ENCODE measurements at regions not wholly inside any gene's neighbourhood (a gene's known extent, or its start where the extent isn't known, plus 50 kb on each side); places are given as distances from the start of the nearest gene placed in this dataset.

DNA sequence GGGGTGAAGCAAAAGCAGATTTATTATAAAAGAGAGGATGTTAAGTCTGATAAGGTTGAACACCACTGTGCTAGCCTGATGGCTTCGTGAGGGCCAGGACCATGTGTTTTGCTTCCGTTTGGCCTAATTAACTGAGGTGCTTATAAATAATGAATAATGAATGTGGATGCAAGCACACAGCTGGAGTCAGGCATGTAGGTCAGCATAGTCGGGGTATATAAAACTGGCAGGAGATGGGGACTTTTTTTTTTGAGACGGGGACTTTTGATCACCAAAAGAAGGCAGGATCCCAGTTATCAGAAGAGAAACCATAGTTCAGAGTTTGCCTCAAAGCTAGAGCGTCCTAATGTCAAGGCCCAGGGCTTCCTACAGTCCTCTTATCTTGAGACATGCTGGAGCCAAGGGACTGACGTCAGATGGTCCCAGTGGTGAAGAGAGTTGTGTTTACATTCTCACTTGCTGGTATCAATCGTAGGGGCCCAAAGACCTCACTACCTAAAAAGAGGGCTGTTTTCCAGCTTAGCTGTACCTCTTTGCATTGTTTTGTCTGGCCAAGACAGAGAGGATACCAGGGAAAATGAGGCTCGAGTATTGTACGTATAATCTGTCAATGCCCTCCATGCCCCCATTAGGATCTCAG is 50.4 kb downstream of the RTL9 start:
- peak; percentile 73 for DNase-seq (ENCODE audit: low spot score)

DNA sequence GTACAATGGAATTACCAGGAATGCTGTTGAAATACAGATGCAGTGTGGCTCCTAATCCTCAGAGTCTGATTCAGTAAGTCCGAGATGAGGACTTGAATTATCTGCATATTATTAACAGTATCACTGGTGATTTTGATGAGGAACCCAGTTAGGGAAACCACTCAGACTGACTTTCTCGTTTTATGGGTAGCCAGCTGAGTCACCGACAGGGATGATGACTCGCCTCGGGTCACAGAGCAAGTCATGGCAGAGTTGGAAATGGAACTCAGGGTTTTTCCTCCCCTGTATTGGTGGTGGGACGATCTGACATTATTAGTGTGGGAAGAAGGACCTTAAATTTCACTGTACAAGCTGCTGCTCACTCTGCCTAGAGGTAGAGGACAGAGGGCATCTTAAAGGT is 51.3 kb downstream of the RTL9 start:
- DNase-seq (ENCODE audit: low spot score), result peak; percentile 74

GRCh38 chrX:110410603-110411002 is 52.0 kb downstream of the RTL9 start:
- peak; percentile 34 for DNase-seq (ENCODE audit: low spot score)

DNA sequence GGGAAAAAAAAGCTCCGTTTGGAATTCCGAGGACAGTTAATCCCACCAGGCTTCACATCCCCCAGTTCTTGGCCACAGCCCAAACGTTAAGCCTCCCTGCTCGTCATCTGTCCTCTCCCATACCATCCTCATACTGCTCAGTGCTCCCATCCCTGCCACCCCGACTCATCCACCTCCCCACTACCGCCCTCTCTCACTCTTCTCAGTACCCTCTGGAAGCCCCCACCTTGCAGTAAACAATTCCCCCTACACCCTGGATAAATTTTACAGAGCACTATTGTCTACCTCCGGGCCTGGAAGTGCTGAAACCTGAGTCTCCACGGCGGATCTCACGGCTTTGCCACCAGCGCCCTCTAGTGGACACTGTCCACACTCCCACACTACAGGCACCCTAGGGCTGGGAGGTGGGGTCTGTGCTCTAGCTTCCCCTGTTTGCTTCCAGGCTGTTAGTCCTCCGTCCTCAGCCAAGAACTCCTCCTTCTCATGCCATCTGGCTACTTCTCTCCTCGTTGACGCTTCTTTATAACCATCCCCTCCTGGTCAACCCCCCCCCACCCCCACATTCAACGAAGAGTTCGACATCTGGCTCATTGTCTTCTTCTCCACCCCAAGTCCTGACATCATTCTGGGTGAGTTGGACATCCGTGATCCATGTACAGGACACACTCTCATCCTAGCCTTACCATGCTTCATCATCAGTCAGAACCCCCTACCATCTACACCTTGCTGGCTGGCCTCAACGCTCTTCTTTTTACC is 54.5 kb downstream of the RTL9 start:
- peak; percentile 82 for DNase-seq (ENCODE audit: low spot score)

DNA sequence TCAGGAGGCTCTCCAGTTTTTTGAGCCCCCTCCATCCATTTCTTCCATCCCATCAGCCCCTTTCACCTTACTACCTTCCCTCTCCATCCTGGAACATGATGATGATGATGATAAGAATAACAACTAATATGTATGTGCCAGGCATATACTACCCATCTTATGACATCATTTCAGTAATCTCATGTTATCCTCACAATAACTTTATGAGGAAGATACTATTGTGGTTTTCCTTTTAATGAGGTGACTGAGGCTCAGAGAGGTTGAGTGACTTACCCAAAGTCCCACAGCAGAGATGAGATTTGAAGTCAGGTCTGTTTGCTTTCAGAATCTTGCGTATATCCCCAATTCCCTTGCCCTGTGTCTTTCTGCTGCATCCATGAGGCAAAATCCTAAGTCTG is 55.1 kb downstream of the RTL9 start:
- DNase-seq (ENCODE audit: low spot score), result no peak

- DNase-seq (ENCODE audit: low spot score), result no peak
These were observed 55.6 kb downstream of the RTL9 start for GRCh38 chrX:110414273-110414672.

DNA sequence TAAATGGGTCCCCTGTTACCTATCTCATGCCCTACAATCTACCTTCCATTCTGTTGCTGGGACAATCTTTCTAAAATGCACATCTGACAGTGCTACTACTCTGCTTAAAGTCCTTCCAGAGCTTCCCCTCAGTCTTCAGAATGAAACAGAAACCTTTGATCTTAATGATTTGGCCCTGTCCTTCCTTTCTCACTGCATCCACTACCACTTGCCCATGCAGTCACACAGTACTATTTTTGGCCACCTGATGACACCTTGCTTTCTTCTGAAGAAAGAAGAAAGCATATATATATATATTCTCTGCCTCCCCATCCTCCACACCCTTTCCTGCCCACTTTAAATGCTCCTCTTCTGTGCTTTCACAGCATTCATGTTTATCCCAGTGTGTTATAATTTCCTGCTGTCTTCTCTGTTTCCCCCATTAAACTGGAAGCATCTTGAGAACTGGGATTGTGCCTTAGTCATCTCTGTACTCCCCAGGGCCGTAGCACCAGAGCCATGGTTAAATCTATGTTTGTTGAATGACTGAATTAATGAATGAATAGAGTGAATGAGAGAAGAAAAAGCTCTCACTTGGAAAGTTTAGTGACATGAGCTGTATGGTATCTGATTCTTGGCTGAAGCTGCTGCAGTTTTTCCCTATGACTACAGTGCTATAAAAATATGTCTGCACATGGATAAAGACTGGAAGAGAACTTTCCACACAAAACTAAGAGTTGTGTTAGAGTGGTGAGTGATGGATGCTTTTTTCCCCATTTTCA is 56.2 kb downstream of the RTL9 start:
- no peak for DNase-seq (ENCODE audit: low spot score)

DNA sequence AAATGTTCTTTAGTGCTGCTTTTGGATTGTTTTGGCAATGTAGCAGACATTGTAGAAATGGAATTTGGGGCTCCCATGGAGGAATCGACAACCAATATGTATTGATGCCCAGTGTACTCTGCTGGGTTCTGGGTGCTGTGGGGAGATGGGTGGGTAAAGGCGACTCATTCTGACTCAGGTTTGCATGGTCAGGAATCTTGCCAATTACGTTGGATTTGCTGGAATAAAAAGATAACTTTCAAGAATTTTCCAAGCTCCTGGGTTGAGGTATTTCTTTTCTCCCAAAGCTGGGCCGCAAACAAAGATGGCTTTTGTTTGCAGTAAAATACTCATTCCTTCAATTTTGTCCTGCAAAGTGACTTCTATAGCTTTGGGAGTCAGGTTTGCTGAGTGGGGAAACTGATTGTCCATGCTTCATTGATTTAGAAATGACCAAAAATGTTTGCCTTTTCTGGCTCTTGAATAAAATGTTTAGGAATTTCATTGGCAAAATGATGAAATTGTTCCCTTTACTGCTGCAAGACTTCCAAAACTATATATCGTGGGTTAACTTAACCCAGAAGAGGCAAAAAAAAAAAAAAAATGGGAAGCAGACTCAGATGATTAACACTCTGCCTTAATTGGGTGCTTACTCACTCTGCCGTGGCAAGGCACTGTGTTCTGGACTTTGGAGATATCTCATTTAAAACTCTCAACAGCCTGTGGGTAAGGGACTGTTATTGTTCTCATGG is 57.0 kb downstream of the RTL9 start:
- DNase-seq (ENCODE audit: low spot score), result peak; percentile 46

GRCh38 chrX:110417128-110417527 is 58.5 kb downstream of the RTL9 start:
- no peak for DNase-seq (ENCODE audit: low spot score)

GRCh38 chrX:110418316-110419235 is 59.9 kb downstream of the RTL9 start:
- DNase-seq (ENCODE audit: low spot score), result peak; percentile 30

DNA sequence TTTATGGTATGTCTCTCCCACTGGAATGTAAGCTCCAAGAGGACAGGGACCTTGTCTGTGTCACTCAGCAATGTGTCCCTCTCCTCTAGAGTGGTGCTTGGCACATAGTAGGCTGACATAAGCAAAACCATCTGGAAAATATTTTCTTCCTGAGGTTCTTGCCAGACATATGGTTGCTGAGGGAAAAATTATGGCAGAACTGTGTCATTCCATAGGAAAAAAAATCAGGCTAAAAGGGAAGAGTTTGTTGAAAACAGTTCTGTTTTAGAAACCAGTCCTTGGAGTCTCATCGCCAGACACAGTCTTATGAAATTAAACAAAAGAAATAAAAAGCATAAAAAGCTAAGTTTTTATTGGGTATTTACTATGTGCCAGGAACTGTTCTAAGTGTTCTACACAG is 60.9 kb downstream of the RTL9 start:
- DNase-seq (ENCODE audit: low spot score), result no peak

GRCh38 chrX:110420771-110421499 is 62.3 kb downstream of the RTL9 start:
- no peak for DNase-seq (ENCODE audit: low spot score)

DNA sequence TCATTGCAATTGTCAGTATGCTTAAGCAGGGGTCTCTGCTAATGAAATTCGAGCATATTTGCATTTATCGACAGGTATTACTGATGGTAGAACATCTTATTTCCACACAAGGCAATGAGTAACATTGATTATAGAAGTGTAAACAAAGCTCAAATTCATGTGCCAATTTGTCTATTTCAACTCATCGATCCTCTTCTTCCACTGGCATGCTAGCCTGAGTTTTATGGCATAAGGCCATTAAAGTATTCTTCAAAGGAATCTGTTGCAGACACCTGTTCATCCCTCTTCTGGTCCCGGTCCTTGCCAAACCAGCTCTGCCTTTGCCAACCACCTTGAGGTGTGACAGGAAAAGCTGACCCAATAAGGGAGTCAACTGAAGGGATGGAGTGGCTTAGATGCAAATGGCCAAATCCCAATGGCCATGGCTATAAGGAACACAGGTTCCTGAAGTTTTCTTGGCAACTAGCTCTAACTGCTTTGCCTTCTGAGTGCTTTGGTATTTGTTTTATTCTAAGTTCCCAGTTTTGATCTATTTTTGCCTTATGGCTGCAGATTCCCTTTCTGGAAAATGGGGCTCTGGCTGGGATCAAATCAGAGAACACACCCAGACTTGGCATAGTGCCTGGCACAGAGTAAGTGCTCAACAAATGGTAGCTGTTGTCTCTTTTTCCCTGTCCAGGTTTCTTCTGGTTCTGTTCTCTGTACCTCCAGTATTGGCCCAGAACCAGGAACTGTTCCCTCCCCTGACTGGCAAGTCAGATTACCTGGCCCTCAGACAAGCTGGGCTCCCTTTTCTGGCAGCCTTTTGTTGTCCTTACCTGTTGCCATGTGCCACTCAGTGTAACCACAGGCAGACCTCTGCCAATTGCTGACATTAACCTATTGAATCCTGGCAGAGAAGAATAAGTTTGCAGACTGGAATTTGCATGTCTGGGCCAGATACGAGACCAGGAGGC is 63.1 kb downstream of the RTL9 start:
- DNase-seq (ENCODE audit: low spot score), result no peak

- DNase-seq (ENCODE audit: low spot score), result no peak
These were observed 66.8 kb downstream of the RTL9 start for GRCh38 chrX:110425222-110426154.

DNA sequence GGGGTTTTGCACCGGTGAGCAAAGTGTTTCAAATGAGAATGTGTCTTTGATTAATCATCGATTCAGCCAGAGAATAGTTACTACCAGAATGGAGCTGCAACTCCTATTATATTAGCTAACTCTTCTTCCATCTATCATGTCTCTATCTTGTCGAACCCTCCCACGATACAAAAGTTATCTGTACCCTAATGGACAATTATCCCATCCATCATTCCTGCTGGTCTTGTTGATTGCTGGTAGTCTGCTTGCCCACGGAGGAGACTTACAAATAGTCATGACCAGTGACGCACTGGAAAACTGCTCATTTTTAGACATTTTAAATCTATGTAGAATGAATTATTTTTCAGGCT is 67.5 kb downstream of the RTL9 start:
- no peak for DNase-seq (ENCODE audit: low spot score)

DNA sequence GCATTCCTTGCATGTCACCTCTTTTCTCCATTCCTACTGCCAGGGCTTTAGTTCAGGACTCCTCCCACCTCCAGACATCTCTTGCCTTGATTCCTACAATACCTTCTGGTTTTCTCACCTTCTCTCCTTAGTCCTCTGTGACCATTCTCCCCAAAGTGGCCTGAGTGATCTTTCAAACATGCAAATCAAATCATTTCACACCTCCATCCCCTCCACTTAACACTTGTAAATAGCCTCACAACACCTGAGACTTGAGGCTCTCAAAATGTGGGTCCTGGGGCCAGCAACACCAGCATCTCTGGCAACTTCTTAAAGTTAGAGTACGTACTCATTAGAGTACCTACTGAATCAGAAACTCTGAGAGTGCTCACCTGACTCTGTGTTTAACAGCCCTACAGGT is 68.4 kb downstream of the RTL9 start:
- no peak for DNase-seq (ENCODE audit: low spot score)

GRCh38 chrX:110428144-110428543 is 69.5 kb downstream of the RTL9 start:
- no peak for DNase-seq (ENCODE audit: low spot score)

DNA sequence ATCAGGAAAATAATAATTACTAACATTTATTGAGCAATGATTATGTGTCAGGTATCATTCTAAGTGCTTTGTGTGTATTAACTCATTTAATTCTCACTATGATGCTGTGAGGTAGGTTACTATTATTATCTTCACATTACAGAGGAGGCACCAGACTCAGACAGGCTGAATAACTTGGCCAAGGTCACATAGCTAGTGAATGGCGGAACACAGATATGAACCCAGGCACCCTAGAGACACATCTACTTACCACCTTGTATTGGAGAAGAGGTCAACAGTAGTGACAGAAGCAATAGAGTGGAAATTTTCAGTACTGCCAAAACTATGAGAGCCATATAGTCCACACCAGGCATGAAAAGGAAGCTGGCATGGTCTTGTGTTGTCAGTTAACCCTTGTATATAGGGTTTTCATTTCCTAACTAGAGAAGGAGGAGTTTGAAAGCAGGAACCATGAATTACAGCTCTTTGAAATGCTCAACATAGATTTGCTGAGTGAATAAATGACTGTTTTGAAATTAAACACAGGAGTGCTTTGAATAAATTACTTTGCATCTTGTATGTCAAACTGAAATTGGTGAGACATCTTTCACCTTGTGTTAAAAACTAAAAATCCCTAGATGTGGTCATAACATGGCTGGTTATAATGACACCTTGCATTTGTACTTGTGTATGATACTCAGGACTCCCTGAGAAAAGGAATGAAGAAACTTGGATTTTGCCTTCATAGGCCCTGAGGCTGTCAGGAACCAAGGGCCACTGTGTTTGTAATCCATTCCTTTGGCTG is 71.8 kb downstream of the RTL9 start:
- no peak for DNase-seq (ENCODE audit: low spot score)

Data from hematopoietic multipotent progenitor cell treated with erythropoietin and hydrocortisone succinate and interleukin-3 and kit ligand, for 15 days (in vitro differentiated cells).